NCI-H1092 (cell line): ENCODE measurements at regions not wholly inside any gene's neighbourhood (a gene's known extent, or its start where the extent isn't known, plus 50 kb on each side); places are given as distances from the start of the nearest gene placed in this dataset.

ENCODE experiments used
- DNase-seq: peaks from one replicate; lab custom pipeline; 2025; lab: John Stamatoyannopoulos, UW

- no peak for DNase-seq
These were observed 814.5 kb downstream of the CBLN2 start for GRCh38 chr18:71729611-71730010.

GRCh38 chr18:71727909-71728308 lies 816.2 kb downstream of the CBLN2 start:
- no peak for DNase-seq

DNA sequence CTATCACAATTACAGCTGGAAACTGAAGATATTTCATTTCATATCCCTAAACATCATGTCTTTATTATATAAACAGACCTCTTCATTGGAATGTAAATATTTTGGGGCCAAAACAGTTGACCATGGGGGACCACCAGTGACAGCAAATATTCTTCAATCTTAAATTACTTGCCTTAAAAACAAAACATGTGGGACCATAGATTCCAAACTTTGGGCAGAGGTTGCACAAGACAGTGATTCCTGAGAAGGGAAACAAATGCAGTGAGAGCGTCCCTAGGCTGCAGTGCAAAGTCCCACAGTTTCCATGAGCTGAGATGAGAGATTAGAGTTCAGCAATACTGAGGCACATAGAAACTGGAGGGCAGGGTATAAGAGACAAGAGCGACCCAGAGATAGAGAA lies 818.9 kb downstream of the CBLN2 start:
- DNase-seq, result no peak

GRCh38 chr18:71707985-71708500 lies 836.1 kb downstream of the CBLN2 start:
- no peak for DNase-seq

- DNase-seq, result no peak
These were observed 836.7 kb downstream of the CBLN2 start for GRCh38 chr18:71707400-71707799.

GRCh38 chr18:71689416-71690160 lies 854.6 kb downstream of the CBLN2 start:
- DNase-seq, result no peak

- no peak for DNase-seq
These were observed 861.6 kb downstream of the CBLN2 start for GRCh38 chr18:71682591-71682990.

DNA sequence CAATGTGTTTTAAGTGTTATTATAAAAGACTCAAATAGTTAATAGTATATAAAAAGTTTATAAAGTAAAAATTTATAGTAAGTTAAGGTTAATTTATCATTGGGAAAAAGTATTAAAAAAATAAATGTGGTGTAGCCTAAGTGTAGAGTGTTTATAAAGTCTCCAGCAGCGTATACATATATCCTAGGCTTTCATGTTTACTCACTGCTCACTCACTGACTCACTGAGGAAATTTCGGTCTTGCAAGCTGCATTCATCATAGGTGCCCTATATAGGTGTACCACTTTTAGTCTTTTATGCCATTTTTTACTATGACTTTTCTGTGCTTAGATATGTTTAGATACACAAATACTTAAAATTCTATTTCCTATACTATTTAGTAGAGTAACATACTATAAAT lies 866.0 kb downstream of the CBLN2 start:
- DNase-seq, result no peak

DNA sequence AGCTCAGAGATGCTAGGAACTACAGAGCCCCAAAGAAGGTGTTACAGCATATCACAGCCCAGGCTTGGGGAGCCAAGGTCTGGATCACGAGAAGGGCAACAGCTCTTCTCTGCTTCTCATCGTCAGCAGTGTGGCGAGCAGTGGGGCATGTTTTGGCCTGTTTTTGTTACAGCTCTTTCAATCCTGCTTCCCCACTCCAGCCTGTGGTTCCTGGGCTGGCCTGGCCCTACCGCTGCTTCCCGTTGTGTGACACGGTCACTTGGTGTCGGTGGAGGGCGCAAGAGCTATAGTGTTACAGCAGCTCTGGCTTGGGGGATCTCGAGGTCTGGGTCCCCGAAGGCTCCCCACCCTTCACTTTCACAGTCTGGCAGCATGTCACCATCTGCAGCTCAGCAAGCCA lies 870.2 kb downstream of the CBLN2 start:
- DNase-seq, result no peak

DNA sequence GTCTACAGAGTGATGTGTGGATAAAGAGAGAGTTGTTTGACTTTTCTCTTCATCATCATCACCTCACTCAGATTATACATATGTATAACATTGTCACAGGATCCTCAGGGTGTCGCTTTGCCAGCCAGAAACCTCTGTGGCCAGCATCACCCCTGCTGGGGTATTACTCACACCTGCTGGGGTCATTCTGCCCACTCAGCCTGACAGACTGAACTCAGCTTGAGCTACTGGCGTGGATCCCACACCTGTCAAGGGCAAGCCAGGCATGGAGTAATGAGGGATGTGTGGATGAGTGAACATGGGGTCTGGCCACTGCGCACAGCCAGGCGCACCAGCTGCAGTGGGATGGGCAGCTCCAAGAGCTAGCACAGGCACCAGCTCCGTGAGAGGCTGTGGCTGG lies 870.6 kb downstream of the CBLN2 start:
- no peak for DNase-seq

DNA sequence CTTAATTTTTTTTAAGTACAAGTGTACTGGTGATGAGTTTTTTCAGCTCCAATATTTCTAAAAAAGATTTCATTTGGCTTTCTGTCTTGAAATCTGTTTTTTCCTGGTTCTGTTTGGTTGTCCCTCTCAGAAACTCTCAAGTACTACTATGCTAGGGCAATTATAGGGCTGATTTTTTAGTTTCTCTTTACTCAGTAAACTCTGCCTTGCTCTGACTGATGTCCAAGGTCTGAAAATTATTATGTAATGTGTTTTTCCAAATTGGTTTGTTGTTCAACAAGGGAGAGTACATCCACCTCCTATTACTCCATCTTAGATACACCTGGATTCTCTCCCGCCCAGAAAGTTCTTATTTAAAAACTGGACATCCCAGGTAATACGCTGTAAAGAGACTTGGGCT lies 877.7 kb downstream of the CBLN2 start:
- no peak for DNase-seq

- DNase-seq, result no peak
These were observed 879.0 kb downstream of the CBLN2 start for GRCh38 chr18:71665131-71665530.

DNA sequence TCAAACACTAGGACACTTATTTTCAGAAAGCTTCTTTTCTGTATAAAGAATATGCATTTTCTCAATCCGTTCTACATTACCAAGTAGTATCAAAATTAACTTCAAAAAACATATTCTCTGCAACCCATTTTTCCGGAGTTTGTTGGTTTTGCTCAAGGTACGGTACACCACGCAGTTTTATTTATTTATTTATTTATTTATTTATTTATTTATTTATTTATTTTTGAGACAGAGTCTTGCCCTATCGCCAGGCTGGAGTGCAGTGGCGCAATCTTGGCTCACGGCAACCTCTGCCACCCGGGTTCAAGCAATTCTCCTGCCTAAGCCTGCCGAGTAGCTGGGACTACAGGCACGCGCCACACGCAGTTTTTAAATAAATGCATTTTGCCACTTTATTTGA lies 900.3 kb downstream of the CBLN2 start:
- DNase-seq, result no peak

GRCh38 chr18:71630696-71631095 lies 913.4 kb downstream of the CBLN2 start:
- no peak for DNase-seq

GRCh38 chr18:71625556-71626090 lies 918.5 kb downstream of the CBLN2 start:
- no peak for DNase-seq

GRCh38 chr18:71598374-71598773 lies 945.8 kb downstream of the CBLN2 start:
- DNase-seq, result no peak

- DNase-seq, result no peak
These were observed 946.9 kb downstream of the CBLN2 start for GRCh38 chr18:71597219-71597618.

GRCh38 chr18:71583252-71583651 lies 960.9 kb downstream of the CBLN2 start:
- no peak for DNase-seq

DNA sequence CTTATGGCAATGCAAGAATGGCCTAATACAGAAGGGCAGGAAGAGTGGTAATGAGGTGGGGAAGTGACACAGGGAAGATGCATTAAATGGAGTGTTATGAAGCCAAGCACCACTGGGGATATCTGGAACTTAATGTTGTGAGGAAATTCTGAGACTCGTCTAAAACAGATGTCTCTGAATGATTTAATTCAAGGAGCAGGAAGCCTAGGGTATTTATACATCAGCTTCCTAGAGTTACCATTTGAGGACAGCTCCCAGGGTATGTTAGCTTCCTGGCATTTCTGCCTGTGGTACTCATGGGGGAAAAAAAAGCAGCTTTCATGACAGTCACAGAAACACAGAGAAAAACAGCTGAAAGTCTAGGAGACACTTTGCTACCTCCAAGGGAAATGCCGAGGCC lies 989.5 kb downstream of the CBLN2 start:
- DNase-seq, result no peak

DNA sequence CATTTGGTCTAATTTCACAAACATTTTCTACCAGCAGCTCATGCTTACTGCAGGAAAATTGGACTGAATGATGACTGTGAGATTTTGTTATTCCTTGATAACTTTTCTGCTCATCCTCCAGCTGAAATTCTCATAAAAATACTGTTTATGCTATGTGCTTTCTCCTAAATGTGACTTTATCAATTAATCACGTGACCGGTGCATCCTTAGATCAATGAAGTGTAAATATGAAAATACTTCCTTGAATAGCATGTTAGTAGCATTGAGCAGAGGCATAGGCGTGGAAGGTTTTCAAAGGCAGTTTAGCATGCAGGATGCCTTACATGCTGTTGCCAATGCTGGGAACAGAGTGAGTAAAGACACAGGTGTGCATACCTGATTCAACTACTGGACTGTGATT lies 1002.5 kb downstream of the CBLN2 start:
- no peak for DNase-seq

GRCh38 chr18:71529703-71530303 lies 1014.3 kb downstream of the CBLN2 start:
- no peak for DNase-seq

DNA sequence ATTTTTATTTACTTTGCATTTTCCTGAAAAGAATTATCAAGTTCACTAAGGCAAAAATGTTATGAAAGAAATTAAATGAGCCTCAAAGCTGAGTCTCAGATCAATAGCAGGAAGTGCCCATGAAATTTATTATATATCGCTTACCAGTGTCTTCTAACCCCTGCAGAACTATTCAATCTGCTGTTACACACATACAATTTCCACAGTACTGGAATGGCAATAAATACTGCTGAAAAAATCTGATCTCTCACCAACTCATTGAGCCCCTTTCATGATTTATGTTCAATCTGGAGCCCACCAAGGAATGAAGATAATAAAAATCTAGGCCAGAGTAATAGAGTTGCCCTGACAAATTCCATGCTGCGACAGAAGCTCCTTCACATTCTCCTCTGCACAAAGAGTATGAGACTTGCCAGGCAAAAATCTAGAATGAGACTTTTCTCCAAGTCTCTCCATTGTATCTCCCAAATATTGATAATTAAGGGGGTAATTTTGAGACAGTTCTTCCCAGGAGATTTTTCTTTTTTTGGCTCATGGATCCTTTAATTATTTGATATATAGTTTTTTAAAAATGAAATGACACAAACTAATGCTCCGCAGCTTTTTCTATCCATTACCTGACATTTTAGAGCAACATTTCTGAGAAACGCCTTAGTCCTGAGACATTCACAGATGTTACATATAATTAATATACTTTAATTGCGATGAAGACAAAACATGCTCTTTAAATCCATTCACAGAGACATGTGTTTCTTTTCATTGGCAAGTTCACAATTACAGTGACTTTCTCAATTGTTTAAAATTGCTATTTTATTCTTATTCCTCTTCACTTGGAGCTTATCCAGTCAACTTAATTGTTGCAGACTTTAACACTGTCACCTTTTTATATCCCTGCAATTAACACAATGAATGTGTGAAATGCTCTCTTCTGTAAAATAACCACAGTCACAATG lies 1020.4 kb downstream of the CBLN2 start:
- no peak for DNase-seq
